ENCODE measurements at regions not wholly inside any gene's neighbourhood (a gene's known extent, or its start where the extent isn't known, plus 50 kb on each side); places are given as distances from the start of the nearest gene placed in this dataset.
"Not testable (repeated sequence)": the region's sequence is repeated elsewhere in the genome, so short reads cannot be mapped to it uniquely, and the experiment has no call there.

DNA sequence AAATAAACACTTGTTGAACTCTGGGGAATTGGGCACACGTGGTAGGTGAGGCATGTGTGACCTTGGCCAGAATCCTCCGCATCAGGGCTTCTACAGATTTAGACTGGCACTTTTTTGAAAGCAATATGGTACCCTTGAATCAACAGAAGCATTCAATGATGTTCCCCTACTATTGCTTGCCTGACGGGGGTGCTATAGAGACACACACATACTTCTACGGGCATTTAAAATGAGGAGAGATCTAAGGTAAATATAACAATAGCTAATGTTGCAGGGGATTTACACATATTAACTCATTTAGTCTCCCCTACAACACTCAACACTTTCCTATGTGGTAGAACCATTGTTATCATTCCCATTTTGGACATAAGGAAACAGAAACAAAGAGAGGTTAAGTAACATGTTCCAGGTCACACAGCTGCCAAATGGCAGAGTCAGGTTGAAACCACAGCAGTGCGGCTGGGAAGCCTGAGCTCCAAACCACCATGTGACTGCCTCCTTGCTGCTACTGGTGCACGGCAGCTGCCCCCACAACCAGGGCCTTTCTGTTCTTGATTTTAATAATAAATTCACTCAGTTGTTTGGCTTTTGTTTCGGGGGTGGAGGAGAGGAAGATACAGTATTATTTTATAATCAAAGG, 147.4 kb downstream of the ZNF281 start:
- no peak for ATAC-seq
- intact Hi-C loops (cut with DNase I), result no loop called here
- DNase-seq (ENCODE audit: low spot score), result no peak

DNA sequence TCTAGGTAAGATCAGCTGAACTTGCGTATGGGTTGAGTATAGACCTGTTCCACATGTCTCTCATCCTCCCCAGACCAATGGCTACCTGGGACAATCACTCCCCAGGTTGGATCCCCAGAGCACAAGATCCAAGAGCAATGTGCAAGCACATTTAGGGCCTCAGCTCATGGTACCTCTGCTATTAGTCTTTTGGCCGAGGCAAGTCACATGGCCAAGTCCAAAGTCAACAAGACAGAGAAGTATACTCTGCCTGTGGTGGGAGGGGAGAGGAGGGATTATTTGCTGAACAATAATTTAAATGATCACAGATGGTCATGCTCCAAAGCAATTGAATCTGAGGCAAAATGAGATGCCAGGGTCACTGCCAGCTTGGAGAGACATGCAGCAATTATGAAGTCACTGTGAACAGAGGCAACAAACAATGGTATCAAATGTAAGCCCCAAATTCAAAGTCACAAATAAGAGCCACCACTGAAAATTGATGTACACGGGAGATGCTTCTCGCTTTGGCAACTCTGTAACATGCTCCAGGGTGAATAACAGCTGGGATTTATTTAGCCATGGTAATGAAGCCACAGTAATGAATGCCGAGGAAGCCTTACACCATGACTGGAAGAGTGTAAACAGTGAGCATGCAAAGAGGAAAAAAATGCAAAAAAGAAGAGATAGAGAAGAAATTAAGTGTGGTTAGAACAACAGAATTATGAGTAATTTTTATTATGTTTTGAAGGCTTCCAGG, 149.1 kb downstream of the ZNF281 start:
- ATAC-seq, result no peak
- intact Hi-C loops (cut with DNase I), result no loop called here
- no peak for DNase-seq (ENCODE audit: low spot score)

DNA sequence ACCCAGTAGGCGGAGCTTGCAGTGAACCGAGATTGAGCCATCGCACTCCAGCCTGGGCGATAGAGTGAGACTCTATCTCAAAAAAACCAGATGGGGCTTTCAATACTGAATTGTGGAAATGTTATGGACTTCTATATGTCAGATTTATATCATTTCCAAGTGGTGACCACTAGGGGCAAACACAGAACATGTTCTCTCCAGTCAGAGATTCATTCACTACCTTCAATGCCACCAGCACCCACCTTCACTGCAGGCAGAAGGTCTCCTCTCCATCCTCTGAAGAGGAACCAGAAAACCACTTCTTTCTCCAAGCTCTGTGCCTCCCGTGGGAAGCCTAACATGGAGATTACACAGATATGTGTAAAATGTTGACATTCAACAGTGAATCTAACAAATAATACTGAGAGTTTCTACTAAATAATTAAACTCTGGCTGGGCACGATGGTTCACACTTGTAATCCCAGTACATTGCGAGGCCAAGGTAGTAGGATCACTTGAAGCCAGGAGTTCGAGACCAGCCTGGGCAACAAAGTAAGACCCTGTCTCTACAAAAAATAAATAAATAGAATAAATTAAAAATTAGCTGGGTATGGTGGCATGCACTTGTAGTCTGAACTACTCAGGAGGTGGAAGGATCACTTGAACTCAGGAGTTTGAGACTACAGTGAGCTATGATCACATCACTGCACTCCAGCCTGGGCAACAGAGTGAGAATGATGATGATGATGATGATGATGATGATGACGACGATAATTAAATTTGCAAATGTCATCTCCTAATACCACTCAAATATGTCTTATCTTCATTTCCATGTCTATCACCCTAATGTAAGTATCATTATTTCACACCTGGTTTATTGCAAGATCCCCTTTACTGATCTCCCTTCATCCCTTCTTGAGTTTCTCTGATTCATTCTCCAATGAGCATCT, 151.1 kb downstream of the ZNF281 start:
- intact Hi-C loops (cut with DNase I), result no loop called here
- DNase-seq (ENCODE audit: low spot score) (no peak), ATAC-seq (no peak)

DNA sequence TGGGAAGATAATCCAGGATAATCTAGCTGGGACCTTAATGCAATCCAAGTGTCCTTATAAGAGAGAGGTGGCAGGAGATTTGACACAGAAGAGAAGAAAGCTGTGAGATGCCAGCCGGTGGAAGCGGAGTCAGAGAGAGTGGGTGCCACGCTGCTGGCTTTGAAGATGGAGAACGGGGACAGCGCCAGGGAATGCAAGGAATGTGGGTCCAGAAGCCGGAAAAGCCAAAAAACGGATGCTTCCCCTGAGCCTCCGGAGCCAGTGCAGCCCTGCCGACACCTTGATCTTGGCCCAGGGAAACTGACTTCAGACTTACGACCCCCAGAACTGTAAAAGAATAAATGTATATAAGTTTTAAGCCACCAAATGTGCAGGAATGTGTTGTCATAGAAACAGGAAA, 152.6 kb downstream of the ZNF281 start:
- ATAC-seq (no peak), DNase-seq (ENCODE audit: low spot score) (no peak)
- intact Hi-C loops (cut with DNase I), result no loop called here

DNA sequence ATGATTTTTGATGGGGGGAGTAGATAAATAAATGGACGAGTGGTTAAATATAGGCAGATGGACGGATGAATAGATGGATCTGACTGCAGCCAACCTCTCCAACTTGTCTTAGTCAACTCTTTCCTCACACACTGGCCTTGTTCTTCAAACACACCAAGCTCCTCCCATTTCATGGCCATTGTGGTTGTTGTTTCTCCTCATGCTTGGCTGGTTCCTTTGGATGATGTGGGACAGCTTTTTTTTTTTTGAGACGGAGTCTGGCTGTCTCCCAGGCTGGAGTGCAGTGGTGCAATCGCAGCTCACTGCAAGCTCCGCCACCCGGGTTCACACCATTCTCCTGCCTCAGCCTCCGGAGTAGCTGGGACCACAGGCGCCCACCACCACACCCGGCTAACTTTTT, 155.2 kb downstream of the ZNF281 start:
- intact Hi-C loops (cut with DNase I); DNase-seq (ENCODE audit: low spot score); ATAC-seq: not testable (repeated sequence)

DNA sequence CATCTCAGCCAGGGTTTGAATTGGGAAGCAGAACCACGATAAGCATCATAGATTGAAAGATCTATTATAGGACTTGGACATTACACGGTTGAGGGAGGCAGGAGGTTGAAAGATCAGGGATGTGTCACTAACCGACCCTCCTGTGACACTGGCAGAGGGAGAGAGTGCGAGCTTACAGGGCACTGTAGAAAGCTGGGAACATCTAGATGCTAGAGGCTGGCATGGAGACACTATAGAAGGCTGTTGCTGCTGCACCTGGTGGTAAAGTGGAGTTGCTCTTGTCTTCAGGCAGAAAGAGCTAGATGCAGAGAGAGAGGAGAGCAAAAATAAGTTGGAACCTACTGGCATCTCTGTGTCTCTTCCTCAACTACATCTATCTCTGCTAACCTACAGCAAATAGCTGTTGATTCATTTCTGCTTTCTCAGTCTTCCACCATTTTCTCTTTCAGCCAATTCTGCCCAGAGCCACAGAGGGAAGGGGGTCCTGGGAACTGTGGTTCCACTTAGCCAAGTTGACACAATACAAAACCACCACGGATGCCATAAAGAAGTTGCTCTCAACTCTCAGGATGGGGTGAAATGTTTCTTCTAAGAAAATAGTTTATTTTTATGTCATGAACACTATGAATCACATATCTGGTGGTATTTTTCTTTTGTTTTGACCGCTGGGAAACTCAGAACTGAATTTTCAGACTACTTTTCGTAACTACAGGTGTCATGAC, 155.9 kb downstream of the ZNF281 start:
- ATAC-seq, result no peak
- no peak for DNase-seq (ENCODE audit: low spot score)
- intact Hi-C loops (cut with DNase I), result no loop called here

DNA sequence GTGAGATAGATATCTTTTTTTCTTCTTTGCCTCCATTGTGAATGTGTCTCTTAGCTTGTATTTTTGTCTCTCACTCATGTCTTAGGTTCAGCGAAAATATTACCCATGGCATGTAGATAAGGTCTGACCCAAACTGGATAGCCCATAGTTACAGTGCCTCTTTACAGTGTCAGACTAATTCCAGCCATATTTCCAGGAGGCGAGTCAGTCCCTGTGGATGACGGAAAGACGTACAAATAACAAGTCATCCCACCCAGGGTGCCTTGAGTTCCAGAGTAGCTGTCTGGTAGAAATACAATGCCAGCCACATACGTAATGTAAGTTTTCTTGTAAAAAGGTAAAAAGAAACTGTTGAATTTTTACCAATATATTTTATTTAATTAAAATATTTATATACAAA, 157.3 kb downstream of the ZNF281 start:
- intact Hi-C loops (cut with DNase I), result no loop called here
- DNase-seq (ENCODE audit: low spot score) (no peak), ATAC-seq (no peak)

DNA sequence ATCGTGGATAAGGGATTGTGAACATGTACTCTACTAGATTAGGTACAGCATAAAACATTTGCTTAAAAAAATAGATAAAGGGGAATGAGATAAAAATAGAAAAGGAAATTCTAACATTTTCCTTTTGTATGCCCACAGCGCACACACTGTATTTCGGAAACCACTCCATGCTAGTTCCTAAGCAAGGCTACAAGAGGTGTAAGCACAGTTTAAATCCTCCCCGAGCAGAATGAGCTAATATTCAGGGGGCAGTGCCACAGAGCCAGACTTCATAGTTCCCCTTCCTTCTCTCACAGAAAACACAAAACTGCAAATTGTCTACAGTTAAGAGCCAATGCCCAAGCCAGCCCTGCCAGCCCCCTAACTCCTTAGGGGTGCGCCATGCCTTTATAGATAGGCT, 159.4 kb downstream of the ZNF281 start:
- intact Hi-C loops (cut with DNase I), result no loop called here
- no peak for ATAC-seq
- DNase-seq (ENCODE audit: low spot score), result no peak

DNA sequence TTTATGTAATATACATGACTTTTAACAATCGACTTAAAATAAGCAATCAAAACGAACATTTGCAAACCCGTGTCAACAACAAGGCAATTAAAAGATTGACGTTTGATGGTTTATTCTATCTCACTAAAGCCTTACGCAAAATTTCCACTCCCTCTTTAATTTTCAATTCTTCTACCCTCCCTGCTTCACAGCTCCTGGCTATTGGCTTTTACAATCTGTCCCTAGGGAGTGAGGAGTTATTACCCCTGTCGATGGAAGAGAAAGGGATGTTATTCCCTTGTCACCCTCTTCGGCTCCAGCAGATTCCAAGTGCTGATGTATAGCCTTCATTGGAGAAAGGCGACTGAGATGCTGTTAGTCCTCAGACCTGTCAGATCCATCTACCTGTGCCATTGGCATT, 161.3 kb downstream of the ZNF281 start:
- ATAC-seq (no peak), DNase-seq (ENCODE audit: low spot score) (no peak)
- intact Hi-C loops (cut with DNase I), result no loop called here

DNA sequence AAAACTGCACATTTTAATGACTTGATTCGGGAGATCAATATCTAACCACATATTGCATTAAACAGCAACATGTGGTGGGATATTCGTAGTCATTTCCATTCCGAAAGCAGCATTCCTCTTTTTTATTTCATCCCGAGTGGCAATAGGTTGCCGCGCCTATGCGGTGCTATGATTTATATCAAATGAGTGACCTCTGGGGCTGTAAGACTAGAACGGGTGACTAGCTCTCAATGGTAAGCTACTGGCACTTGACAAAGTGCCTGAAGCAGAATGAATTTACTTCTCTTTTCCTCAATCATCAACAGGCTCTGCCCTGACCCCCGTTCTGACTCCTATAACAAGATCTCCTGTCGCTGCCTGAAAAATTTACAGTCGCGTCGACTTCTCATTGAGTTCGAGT, 162.3 kb downstream of the ZNF281 start:
- DNase-seq (ENCODE audit: low spot score) (no peak), ATAC-seq (no peak)
- intact Hi-C loops (cut with DNase I), result no loop called here

DNA sequence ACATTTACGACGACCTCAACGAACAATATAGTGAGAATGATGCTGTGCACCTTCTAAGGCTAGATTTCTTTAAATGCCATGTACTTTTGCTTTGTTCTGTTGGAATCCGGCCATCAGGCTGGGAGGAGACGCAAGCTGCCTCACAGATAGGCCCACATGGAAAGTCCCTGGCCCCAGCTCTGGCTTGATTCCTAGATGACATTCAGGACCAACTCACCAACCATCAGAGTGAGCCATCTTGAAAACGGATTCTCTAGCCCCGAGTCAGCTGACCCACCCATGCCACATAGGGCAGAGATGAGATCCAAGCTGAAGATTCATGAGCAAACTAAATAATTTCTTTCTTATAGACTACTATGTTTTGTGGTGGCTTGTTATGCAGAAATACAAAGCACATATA, 164.4 kb downstream of the ZNF281 start:
- DNase-seq (ENCODE audit: low spot score) (no peak), ATAC-seq (no peak)
- intact Hi-C loops (cut with DNase I), result no loop called here

DNA sequence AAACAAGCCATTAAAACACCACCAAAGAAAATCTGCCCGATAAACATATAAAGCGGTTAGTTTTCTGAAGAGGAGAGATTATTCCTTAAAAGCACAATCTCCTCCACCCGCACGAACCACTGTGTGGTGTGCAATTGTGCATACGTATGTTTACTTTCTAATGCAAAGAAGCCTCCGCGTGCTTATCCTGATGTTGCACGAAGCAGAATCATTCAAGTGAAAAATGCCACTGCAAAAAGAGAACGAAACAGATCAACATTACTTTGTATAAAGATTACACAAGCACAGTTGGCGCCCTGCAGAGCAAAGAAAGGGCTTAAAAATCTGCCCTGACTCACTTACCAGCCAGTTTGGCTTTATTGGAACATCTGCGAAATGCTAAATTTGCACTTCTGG, 166.8 kb downstream of the ZNF281 start:
- intact Hi-C loops (cut with DNase I), result no loop called here
- DNase-seq (ENCODE audit: low spot score) (no peak), ATAC-seq (no peak)

DNA sequence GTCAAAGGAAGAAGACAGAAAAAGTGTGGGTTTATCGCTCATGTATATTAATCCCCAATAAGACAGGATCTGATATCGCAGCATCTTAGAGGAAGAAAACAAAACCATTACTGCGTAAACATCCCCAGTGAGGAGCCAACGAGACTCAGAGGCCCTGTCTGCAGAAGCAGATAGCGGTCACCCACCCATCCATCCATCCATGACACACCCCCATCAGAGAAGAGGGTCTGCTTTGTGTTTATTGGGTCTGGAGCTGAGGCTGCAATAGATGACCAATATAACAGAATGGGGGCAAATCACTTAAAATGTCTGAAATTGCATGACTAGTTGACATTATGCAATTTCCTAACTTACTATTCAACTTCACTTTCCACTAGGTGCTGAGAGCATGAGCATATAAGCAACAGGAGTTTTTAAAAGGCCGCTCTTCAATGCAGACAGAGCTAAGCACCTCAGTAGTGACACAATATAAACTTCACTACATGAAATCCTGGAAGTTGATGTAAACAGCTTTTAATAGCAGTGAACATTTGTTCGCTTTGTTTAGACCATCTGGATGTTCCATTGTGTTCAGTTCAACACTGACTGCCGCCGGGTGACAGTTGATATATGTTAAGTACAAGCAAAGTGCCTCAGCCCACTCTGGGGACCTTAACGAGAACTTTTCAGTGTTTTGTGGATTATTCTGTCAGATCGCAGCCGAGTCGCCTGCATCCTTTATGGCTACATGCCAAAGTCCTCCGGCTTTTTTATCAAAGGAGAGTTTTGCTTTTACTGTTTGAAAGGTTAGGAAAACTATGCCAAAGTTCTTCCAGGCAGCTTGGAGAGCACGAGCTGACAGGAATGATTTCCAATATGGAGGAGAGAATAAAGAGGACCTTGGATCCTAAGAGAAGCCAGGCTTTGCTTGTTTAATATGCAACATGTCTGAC, 167.5 kb downstream of the ZNF281 start:
- no peak for DNase-seq (ENCODE audit: low spot score)
- intact Hi-C loops (cut with DNase I), result no loop called here
- no peak for ATAC-seq

DNA sequence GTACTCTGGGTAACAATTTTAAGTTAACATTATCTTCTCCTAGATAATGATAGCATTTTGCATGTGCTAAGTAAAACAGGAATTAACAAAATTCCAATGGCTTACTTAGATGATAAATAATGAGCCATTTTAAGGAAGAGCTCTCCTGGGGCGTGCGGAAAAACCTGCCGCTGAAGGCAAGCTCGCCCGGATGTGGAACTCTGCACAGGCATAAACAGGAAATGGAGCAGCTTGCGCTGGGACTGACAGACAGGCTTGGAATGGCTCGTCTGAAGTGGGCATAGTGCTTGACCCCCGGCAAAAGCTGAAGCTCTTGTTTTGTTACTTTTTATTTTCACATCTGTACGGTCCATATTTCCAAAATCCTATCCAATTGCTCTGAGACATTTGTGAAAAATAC, 169.2 kb downstream of the ZNF281 start:
- DNase-seq (ENCODE audit: low spot score) (no peak), ATAC-seq (no peak)
- intact Hi-C loops (cut with DNase I), result no loop called here

DNA sequence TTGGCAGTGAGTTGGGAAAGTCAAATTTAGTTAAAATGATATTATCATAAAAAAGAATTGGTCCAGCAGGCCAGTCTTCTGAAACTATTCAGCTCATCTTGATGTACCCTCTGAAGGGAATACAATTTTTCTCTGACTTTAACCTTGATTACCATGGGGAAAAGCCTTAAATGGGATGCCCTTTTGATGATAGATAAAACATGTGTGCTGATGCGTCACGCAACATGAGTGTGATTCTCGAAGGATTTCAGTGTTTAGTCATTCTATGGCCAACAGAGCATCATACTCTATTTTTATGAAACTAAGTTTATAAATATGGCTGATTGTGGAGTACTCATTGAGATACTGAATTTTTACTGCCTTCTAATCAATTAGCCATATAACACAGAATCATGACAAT, 171.5 kb downstream of the ZNF281 start:
- ATAC-seq (no peak), DNase-seq (ENCODE audit: low spot score) (no peak)
- intact Hi-C loops (cut with DNase I), result no loop called here

DNA sequence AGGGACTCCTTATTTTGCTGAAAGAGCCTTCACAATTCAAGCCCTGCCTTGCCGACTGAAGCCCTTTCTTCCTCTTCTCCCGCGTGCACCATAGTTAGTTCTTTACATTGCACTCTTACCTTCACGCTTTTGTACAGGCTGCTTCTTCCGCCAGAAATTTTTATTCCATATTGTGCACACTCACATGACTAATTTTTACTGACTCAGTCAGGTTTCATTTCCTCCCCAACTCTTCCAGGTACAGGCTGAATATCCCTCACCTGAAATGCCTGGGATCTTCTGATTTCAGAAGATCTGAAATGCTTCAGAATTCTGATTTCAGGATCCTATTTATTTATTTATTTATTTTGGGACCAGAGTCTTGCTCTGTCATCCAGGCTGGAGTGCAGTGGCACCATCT, 172.8 kb downstream of the ZNF281 start:
- intact Hi-C loops (cut with DNase I), result no loop called here
- no peak for ATAC-seq
- DNase-seq (ENCODE audit: low spot score), result no peak

DNA sequence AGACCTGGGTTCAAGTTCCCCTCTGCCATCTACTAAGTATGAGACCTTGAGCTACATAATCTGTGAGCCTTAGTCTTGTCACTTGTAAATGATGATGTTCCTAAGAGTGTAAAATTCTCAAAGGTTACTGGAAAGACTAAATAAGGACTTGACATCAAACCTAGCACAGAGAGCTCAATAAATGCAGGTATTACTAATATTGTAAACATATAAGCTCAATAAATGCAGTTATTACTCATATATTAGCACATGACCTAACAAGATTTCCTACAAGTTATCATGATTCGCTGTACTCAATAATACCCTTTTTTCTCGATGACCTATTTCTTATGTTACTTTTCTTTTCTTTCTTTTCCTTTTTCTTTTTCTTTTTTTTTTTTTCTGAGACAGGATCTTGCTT, 174.9 kb downstream of the ZNF281 start:
- no peak for ATAC-seq
- intact Hi-C loops (cut with DNase I), result no loop called here

DNA sequence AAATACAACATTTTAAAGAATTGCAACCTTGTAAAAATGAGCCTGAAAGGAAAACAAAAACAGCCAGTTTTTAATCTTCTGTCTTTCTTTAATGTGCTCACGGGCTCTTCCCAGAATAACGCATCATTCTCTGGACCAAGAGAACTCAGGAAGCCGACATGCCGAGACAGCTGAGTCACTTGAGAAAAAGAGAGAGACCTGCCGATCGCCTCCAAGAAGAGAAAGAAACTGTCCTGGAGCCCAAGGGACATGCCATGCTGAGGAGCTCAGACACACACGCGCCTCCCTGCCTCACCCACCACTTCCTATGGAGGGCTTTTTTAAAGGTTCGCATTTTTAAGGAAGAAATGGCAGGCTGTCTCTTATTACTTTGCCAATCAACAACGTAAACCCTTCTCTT, 176.4 kb downstream of the ZNF281 start:
- intact Hi-C loops (cut with DNase I), result no loop called here
- ATAC-seq (no peak), DNase-seq (ENCODE audit: low spot score) (no peak)

More for the DNA sequence above, 174.9 kb downstream of the ZNF281 start:
- no peak for DNase-seq (ENCODE audit: low spot score)
